ENCODE measurements at regions not wholly inside any gene's neighbourhood (a gene's known extent, or its start where the extent isn't known, plus 50 kb on each side); places are given as distances from the start of the nearest gene placed in this dataset.

GRCh38 chr4:1474126-1475090 lies 68.2 kb upstream of the NKX1-1 start:
- DNase-seq: no peak

DNA sequence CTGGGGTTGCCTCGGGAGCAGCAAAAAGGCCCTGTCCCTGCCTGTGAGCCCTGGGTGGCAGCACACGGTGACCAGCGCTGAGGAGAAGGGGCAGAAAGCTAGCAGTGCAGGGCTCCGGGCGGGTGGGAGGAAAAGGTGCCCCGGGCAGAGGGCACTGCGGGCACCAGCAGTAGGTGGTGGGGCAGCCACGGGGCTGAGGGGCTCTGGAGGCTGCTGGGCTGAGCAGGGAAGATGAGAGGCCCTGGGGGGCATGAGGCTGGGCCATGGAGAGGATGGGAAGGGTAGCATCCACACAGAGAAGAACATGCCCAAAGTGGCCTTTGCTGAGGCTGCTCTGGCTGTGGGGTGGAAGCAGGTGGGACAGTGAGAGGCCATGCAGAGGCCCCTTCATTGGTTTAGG lies 67.5 kb upstream of the NKX1-1 start:
- DNase-seq: no peak

DNA sequence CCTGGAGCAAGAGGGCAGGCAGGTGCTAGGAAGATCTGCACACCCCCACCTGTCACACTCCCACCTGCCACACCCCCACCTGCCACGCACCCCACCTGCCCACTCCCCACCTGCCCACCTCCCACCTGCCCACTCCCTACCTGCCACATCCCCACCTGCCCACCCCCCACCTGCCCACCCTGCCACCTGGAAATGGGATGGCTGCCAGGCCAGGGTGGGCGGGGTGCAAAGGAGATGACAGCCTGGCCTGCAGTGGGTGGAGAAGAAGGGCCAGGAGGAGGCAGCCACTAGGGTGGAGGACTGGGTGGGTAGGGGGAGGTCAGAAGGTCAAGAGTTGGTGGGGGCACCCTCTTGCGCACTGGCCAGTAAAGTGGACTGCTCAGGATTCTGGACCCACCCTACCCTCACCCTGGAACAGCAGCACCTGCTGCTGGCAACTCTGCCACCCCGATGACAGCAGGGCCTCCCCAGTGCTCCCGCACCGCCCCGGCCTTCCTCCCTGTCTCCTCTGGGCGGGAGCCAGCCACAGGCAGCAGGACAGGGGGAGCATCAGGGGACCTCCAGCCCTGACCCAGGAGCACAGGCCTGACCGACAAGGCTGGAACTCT lies 66.8 kb upstream of the NKX1-1 start:
- DNase-seq: no peak

GRCh38 chr4:1472148-1472797 lies 66.0 kb upstream of the NKX1-1 start:
- no peak for DNase-seq

GRCh38 chr4:1471443-1472147 lies 65.4 kb upstream of the NKX1-1 start:
- DNase-seq: no peak

- DNase-seq: no peak
Measured at GRCh38 chr4:1470816-1471442, 64.7 kb upstream of the NKX1-1 start.

GRCh38 chr4:1470393-1470670 lies 64.1 kb upstream of the NKX1-1 start:
- no peak for DNase-seq

GRCh38 chr4:1469607-1470392 lies 63.6 kb upstream of the NKX1-1 start:
- no peak for DNase-seq

- no peak for DNase-seq
Measured at GRCh38 chr4:1469043-1469442, 62.8 kb upstream of the NKX1-1 start.

- no peak for DNase-seq
Measured at GRCh38 chr4:1467581-1468458, 61.6 kb upstream of the NKX1-1 start.

- no peak for DNase-seq
Measured at GRCh38 chr4:1466863-1467165, 60.6 kb upstream of the NKX1-1 start.

GRCh38 chr4:1466034-1466862 lies 60.0 kb upstream of the NKX1-1 start:
- DNase-seq: no peak

DNA sequence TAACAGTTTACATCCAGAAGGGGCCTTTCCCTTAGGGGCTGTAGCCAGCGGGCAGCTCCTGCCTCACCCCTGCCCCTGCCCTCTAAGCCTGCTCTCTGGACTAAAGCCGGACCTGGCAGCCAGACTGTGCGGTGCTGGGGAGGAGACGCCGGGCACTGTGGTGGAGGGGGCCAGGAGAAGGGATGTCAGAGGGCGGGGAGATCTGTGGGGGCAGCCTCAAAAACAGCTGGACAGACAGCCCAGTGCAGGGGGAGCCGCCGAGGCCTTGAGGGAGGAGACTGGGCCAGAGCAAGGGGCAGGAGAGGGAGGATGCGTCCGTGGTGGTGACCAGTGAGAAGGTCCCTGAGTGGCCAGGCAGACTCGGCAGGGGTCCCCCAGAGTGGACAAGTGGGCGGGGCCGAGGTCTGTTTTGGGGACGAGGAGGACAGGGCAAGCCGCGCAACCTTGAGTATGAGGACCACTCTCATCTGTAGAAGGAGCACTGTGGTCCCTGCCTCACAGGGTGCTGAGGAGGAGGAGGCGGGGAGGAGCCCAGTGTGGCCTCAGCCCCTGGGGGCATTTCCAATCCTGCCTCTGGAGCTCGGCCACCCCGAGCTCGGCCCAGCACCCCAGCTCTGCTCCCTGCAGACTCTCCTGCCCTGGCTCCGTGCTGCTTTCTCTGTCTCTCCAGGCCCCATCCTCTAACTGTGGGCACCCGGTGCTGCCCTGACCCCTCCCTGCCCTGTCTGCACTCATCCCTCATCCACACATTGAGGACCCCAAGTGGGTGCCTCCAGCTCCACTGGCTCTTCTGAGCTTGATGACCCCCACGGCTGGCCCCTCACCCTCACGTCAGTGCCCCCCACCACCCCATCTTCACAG lies 59.2 kb upstream of the NKX1-1 start:
- no peak for DNase-seq

DNA sequence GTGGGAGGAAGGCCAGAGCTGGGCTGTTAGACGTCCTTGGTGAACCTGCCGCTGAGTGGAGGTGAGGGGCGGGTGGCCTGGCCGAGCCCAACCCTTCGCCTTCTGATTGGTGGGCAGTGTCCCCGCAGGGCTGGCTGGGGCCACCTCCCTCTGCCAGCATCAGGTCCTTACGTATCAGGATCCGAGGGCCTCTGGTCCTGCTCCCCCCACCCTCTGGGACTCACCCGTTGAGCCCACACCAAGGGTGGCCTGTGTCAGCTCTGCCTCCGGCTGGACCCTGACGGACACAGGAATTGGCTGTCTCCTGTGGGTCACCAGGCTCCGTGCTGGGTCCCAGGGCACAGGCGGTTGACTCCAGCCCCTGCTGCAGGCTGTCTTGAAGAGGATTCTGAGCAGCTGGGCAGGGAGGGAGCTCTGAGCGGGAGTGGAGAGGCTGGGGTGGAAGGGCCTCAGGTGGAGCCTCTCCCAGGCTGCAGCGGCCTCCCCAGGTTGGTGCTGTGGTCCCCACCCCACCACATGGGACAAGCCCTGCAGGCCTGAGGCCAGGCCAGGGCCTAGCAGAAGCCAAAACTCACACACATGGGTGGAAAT lies 58.4 kb upstream of the NKX1-1 start:
- no peak for DNase-seq

DNA sequence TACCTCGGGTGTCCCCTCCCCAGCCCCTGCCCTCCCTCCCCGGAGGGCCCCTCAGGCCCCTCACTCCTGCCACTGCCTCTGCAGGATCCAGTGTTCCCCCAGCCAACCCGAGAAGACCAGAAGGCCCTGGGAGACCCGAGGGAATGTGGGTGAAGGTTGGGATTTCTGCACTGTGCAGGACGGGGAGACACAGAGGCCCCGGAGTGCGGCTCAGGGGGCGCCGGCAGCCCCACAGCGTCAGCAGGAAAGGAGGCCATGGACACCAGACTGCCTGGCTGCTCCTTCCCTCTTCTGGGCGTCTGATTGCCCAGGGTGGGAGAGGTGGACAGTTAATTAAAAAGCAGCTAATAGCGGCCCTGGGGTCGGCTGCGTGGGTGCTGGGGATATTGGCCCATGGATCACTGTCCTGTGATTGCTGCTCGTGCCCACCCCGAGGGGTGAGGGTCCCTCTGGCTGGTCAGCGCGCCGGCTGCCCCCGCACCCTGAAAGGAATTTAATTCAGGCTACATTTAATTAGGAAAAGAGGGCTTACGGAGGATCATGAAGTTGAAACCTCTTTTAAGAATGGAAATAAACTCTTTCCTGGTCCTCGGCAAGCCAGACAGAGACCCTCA lies 57.8 kb upstream of the NKX1-1 start:
- DNase-seq: no peak

GRCh38 chr4:1463088-1463926 lies 57.1 kb upstream of the NKX1-1 start:
- DNase-seq: no peak

- no peak for DNase-seq
Measured at GRCh38 chr4:1462768-1463075, 56.5 kb upstream of the NKX1-1 start.
